ENCODE measurements at regions not wholly inside any gene's neighbourhood (a gene's known extent, or its start where the extent isn't known, plus 50 kb on each side); places are given as distances from the start of the nearest gene placed in this dataset.

GRCh38 chr1:195866091-195866780 lies 742.0 kb downstream of the KCNT2 start:
- no peak for TF ChIP-seq TAF1 (IDR thresholded peaks at IDR 0.05; ENCODE audit: borderline replicate concordance, insufficient read depth, low read length)
- TF ChIP-seq FOXP2 (optimal IDR thresholded peaks at IDR 0.05; ENCODE audit: borderline replicate concordance, extremely low read depth, extremely low read length, insufficient read depth): no peak
- no peak for TF ChIP-seq POLR2AphosphoS5 (IDR thresholded peaks at IDR 0.05; ENCODE audit: low read depth, low read length)
